GM19372 (cell line): ENCODE measurements at regions not wholly inside any gene's neighbourhood (a gene's known extent, or its start where the extent isn't known, plus 50 kb on each side); places are given as distances from the start of the nearest gene placed in this dataset.
"Not testable (repeated sequence)": the region's sequence is repeated elsewhere in the genome, so short reads cannot be mapped to it uniquely, and the experiment has no call there.

ENCODE experiments used
- ATAC-seq: cut with Tn5 transposase; IDR thresholded peaks from one replicate; pipeline ENCODE4 v1.9.1; 2021; ENCODE audit warnings: mild to moderate bottlenecking, low read depth, moderate library complexity; ENCODE audit not compliant: unreplicated experiment

DNA sequence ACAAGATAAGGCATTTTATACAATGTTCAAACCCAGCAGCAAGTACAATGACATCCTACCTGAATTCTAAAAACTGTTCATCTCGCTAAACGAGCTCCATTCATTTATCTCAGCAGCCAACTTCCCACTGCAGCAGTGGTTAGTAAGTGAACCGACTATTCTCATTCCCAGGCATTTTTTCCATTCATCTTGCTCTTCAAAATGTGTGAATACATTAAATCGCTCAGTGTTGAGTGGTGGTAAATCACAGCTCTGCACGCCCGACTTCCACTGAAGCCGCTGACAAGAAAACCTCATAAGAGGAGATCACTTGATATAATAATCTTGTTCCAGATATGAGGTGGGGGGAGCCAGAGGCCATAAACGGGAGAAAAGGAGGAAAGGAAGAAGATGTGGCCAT, 746.2 kb upstream of the USP15 start:
- ATAC-seq = no peak

DNA sequence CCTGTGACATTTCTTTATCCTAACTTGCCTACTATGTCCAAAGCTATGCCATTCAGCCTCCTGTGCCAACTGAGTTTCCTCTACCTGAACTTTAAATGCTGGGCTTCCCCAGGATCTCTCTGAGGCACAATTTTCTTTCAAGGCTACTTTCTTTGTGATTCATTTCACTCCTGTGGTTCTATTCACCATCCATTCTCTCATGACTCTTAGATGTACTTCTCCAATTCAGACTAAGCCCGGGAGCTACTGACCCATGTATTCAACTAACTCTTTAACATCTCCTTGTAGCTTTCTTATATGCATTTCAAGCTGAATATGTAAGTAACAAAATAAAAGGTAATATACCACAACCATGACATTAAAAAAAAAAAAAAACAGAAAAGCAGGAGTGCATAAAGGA, 738.9 kb upstream of the USP15 start:
- ATAC-seq = no peak

DNA sequence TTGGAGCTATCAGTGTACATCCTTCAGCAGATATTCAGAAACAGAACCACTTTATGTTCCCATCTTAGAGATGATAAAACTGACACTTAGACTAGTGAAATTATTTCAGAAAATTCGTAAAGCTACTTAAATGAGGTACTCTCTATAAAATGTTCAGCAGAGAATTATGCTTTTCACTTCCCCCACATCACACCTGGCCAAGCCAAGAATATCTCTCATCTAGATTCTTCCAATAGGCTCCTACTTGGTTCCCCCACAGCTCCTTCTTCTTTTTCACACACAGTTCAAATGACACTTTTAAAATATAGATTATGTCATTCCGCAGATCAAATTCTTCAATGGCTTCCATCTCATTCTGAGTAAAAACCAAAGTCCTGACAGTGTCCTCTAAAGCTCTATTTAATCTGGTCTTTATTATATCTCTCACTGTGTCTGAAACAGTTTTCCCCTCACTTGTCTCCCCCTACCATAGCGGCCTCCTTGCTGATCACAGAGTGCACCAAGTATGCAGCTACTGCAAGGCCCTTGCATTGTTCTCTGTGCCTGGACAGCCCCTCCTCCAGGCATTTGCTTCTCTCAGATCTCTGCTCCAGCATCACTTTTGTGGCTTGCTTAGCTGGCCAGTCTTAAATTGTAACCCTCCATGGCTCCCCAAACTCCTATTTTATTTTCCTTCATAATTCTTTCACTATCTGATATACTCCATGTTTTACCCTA, 736.8 kb upstream of the USP15 start:
- ATAC-seq = no peak

DNA sequence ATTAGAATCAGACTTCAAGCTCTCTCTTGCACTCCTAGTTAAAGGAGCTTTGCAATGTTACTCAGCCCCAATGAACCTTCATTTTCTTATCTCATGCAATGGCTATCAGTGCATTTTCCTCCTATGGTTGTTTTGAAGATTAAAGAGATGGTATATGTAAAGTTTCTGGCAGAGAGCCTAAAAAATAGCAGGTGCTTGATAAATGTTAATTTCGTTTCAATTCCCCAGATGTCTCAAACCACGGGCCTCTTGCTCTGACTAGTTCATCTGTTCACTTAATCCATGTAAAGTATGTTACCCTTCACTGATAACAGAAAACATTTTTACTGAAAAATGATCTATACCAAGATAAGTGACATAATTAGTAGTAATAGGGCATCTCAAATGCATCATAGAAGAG, 735.4 kb upstream of the USP15 start:
- no peak for ATAC-seq

DNA sequence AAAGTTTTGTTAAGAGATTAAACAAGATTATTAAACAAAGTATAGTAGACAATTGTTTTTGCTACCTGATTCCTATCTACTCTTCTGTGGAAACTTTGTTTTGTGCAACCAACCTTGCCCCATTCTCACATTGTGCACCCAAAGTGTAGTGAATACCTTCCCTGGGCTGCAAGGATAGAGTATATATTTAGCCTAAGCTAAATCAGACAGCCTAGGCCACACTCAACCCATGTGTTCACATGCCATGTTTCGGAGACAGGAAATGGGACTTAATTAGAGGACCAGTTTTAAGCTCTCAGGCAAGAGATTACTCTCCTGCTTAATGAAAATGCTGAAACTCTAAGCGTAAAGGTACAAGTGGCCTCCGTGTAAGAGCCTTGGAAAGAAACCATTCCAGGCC, 734.9 kb upstream of the USP15 start:
- no peak for ATAC-seq

DNA sequence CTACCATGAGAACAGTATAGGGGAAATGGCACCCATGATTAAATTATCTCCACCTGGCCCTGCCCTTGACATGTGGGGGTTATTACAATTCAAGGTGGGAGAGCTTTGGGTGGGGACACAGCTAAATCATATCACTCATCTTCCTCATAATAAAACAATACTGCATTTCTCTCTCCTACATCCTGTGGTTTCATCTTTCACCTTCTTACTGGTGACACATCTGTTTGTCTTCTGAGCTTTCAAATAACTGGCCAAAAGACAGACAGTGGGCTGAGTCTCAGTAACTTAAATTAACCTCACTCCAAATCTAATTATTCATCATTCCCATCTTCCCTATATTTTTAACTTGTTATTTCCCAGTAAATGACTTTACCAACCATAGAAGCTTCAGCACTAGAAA, 729.7 kb upstream of the USP15 start:
- no peak for ATAC-seq

DNA sequence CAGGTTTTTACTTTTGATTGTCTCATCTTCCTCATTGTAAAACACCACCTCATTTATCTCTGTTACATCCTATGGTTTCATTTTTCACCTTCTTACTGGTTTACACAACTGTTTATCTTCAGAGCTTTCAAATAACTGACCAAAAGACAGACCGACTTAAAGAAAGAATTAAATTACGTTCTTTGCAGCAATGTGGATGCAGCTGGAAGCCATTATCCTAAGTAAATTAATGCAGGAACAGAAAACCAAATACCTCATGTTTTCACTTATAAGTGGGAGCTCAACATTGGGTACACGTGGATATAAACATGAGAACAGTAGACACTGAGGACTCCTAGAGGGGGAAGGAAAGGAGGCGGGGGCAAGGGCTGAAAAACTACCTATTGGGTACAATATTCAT, 729.0 kb upstream of the USP15 start:
- ATAC-seq = no peak

DNA sequence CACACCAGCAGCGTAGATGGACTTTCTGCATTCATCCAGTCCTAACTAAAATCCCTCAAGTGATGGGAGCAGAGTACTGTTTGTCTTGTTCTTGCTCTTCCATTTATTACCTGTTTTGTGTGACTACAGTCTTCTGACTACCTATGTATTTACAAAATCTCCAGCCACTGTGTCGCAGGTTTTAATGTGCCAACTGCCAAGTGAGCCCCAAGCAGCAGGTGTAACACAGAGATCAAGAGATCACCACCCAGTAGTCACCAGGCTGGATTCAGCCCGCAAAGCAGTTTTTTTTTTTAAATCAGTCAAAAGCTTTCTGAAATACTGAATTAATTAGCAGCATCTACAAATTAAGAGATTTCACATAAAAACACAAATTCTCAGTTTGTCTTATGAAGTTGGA, 724.1 kb upstream of the USP15 start:
- no peak for ATAC-seq

DNA sequence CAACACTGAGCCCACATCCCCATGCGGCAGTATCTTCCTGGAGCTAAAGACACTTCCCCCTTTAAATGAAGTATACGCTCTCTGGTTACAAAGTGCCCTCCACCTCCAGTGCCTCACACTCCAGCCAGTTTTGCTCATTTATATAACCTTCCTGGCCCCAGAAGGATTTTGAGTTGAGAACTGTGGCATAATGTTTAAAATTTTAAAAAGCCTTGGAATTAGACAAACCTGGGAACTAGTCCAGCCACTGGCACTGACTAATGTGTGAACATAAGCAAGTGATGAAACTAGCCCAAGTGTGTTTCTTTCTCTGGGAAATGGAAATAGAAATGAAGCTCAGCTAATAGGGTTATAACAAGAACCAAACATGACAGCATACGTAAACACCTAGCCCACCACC, 723.7 kb upstream of the USP15 start:
- no peak for ATAC-seq

DNA sequence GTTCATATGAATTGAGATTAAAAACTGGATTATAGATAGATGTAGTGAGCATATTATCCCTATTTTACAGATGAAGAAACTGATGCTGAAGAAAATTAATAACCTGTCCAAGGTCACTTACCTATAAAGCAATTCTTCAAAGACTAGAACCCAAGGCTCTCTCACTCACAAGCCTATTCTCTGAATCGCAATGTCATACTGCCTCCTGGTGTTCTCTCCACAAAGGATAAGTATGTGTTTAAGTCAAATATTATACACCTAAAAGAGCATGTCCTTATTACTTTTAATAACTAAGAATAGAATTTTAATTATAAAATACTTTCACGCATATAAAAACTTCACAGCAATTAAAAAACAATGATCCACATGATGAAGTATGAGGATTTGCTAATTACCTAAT, 721.3 kb upstream of the USP15 start:
- ATAC-seq = no peak

DNA sequence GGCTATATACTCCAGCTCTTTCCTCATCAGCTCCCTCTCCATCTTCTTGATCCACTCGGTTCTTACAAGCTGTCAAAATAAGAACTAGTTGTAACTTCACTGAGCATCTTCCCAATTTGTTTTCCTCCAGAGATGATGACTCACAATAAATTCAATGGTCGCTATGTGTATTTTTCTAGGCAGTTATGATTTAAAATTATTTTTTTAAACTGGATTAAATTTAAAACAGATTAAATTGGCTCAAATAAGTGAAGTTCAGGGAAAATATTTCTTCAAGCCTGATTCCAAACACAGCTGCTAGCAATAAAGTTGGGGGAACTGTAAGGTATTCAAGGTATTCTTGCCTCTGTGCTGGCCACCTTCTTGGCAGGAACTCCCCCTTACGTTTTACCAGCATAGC, 717.7 kb upstream of the USP15 start:
- ATAC-seq = no peak

DNA sequence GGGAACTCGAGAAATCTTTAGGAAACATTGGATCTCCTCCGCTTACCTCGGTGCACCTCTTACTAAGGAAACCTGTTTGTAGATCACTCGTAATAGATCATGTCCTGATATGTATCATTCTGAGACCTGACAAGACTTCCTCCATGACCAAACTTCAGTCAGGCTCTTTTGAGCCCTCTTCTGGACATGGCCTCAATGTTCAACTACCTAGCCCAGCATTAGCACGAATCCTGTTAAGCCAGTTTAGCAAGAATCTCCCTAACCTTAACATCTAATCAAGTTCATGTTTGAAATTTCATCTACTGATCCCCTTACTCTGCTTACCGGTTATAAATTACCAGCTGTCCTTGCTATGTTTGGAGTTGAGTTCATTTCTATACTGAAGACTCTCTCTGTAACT, 713.9 kb upstream of the USP15 start:
- ATAC-seq = no peak

DNA sequence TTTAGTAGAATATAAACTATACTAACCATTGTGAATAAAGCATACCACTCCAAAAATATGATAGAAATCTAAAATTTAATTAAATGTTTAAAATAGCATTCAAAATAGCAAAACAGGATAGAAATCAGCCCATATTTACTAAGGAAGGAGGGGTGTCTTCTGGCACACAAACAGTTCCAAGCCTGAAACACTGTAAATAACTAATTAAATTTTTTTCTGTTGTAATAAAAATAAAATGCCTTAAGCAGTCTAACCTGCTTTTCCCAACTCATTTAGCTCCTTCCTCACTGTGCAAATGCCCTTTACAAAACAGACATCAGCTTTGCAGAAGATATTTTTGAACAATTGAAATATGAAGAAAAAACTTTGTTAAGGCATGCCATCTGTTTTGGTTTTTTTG, 707.1 kb upstream of the USP15 start:
- ATAC-seq = no peak

DNA sequence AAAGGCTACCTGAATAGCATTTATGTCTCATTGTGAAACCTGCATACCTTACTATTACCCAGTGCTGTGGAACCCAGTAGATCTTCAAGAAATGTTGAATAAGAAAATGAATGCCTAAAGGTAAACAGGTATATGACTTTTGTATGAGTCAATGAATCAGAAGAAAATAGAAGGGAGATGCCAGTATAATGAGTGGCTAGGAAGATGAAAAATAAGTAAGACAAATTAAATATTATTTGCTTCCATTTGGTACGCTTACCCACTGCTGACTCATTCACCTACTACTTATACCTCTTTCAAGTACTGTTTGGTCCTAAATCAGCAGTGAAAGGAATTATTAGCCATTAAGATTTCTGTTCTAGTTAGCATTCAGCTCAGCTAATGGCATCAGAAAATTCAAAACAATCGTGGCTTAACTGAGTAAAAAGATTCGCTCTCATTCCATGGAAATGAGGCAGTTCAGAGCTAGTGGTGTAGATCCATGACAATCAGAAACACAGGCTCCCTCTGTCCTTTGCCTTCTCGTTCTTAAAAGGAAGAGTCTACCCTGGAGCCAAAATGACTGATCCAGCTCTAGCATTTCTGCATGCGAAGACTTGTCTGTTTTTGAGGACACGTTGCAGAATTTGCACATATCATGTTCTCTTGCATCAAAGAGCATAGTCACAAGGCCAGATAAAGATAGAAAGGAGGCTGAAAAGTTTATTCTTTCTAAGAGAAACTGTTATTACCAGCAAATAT, 705.8 kb upstream of the USP15 start:
- no peak for ATAC-seq

DNA sequence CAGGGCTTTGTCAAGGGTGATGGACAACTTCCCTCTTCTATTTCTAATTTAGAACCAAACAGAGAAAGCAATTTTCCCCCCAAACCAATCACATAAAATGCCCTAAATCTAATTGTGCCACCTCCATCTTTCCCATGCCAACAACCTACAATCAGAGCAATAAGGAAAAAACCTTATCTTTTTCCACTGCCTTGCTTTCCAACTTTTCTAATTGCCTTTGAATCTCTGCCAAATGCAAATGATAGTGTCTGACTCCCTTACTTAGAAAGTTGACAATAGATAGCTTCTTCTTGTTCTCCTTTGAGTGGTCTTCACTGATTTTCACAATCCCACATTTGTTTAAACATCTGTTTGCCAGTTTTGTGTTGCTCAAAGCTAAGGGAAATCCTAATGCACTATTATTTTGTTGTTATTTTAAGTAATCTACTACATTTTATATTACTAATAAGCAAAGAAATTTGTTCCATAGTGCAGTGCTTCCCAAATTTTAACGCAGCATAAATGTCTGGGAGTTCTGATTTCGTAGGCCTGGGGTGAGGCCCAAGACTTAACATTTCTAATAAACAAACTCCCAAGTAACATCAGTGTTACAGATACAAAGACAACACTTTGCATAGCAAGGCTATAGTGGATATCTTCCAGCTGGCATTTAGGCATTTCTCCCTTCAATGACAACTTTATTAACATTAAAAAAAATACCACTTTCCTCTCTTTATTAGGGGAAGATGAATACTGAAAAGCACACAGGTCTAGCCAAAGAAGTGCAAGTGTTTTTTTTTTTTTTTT, 696.3 kb upstream of the USP15 start:
- ATAC-seq = no peak

DNA sequence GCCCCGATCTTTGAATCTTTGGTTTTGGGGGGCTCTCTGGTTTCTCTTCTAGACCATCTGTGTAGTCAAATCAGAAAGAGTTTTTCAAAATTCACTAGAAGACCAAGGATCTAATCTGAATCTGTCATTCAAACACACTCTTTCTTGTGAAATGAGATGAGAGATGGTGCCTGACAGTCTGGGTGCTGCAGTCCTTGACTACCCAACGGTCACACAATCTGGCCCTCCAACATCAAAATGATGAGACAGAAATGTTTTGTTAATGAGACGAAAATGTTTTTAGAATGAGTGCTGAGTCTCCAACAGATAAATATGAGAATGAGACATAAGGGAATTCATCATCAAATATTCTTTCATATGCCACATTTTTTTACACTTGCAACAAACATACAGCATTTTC, 695.7 kb upstream of the USP15 start:
- ATAC-seq = no peak

DNA sequence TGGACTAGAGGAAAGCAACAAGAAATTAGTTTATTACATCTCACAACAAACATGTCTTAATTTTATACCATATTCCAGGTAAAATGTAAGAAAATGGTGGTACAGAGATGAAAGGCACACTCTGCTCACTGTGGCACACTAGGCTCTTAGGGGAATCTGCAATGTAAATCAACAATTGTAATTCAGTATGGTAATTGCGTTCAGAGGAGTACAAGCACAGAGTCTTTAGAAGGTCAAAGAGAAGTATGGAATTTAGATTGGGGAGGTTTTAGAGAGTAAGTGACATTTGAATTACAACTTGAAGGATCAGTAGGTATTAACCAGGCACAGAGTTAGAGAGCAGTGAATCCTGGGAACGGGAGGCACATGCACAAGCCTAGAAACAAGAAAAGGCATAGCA, 694.0 kb upstream of the USP15 start:
- ATAC-seq = no peak

DNA sequence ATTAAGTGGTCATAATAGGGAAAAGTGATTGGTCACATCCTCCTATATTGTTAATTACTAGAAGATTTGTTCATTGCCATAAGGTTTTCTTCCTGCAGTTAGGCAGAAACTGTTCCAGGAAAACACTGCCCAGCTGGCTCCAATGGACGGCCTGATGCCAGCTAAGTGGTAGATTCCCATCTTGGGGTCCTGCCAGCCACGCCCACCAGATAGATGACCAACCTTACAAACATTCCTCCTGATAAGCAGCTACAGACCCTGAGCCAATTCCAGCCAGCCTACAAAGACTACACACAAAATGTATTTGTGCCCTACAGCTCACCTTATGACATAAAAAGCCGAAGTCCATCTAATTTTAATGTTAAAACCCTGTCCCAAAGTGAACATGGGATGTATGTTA, 685.9 kb upstream of the USP15 start:
- ATAC-seq = no peak

DNA sequence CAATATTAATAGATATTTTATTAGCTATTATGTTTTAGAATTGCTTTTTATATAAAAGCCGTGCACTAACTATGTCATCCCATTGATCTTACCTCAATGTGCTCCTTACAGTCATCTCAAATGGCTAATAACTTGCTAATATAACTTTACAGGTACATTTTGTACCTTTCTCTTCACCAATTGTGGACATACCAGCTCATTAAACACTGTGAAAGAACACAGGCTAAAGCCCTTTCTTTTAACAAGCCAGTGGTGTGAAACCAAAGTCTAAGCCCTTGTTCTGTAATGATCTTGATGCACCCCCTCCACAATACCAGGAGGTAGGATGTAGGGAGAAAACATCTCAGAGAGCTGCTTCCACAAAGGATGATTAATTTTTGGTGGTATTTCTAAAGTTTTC, 675.3 kb upstream of the USP15 start:
- no peak for ATAC-seq

DNA sequence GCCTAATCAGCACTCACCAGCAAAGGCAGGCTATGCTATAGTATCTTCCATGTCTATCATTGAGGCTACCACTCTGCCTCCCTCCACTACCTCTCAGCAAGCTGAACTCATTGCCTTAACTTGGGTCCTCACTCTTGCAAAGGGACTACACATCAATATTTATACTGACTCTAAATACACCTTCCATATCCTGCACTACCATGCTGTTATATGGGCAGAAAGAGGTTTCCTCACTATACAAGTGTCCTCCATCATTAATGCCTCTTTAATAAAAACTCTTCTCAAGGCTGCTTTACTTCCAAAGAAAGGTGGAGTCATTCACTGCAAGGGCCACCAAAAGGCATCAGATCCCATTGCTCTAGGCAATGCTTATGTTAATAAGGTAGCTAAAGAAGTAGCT, 669.3 kb upstream of the USP15 start:
- ATAC-seq = not testable (repeated sequence)

DNA sequence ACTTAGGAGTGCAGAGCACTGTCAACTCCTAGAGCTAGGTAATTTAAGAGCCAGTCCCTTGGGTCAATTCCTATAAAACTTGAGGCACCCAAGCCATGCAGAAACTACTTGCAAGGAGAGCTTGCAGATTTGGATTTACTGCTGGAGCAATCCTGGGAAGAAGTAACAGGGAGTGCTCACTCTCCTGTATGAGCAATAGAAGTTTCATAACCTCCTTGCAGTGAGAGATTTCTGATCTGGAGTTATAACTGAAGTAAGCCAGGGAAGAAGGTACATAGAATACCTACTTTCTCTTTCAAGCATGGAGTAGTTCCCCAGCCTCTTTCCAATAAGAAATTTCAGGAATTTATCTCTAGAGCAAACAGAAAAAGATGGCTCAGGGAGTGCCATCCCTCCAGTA, 650.1 kb upstream of the USP15 start:
- no peak for ATAC-seq

DNA sequence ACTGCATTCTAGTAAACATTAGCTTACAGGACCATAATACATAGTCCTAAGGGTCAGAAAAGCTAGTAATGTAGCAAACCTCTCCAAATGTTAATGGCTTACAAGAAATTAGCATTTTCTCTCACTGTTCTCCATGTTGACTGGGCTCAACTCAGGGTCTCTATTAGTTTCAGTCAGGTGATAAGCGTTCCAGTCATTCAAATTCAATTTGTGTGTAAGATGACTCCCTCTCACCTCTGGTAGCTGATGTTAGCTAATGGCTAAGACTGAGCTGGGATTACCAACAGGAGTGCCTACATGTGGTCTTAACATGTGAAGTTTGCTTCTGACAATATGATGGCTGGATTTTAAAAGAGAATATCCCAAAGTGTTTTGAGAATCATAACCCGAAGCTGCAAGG, 630.5 kb upstream of the USP15 start:
- no peak for ATAC-seq
